GM23248 (cell line): ENCODE measurements at regions not wholly inside any gene's neighbourhood (a gene's known extent, or its start where the extent isn't known, plus 50 kb on each side); places are given as distances from the start of the nearest gene placed in this dataset.

Experiments used
- DNase-seq: peaks from one replicate; pipeline ENCODE4 v3.0.0-alpha.2; 2015
- H2AFZ ChIP-seq: fragments of 200-600 bp; sonication (generic); 2 replicates; pipeline ENCODE4 v1.6.1; 2016; ENCODE audit warnings: antibody characterized with exemption
- H3F3A ChIP-seq: fragments of 200-600 bp; sonication (generic); 2 replicates; pipeline ENCODE4 v1.6.1; 2016; ENCODE audit warnings: mild to moderate bottlenecking, antibody characterized with exemption, mixed run types; ENCODE audit not compliant: insufficient read depth
- H3K27ac ChIP-seq: fragments of 200-600 bp; sonication (generic); 2 replicates; pipeline ENCODE4 v1.5.1; 2016; ENCODE audit warnings: mild to moderate bottlenecking
- H3K27me3 ChIP-seq: fragments of 200-600 bp; sonication (generic); replicated peaks from 2 replicates; pipeline ENCODE4 v1.6.1; 2016; ENCODE audit warnings: mild to moderate bottlenecking; ENCODE audit not compliant: insufficient read depth
- H3K36me3 ChIP-seq: fragments of 200-600 bp; sonication (generic); 2 replicates; pipeline ENCODE4 v1.6.1; 2016; ENCODE audit warnings: low read depth, mild to moderate bottlenecking
- H3K4me1 ChIP-seq: fragments of 200-600 bp; sonication (generic); 2 replicates; pipeline ENCODE4 v1.6.1; 2016; ENCODE audit warnings: mild to moderate bottlenecking; ENCODE audit not compliant: insufficient read depth
- H3K4me2 ChIP-seq: fragments of 200-600 bp; sonication (generic); one replicate; pipeline ENCODE4 v1.6.1; 2016; ENCODE audit warnings: mild to moderate bottlenecking; ENCODE audit not compliant: unreplicated experiment
- H3K4me3 ChIP-seq: fragments of 200-600 bp; sonication (generic); 2 replicates; pipeline ENCODE4 v1.5.1; 2016; ENCODE audit warnings: mild to moderate bottlenecking
- H3K79me2 ChIP-seq: fragments of 200-600 bp; sonication (generic); 2 replicates; pipeline ENCODE4 v1.6.1; 2016; ENCODE audit warnings: mild to moderate bottlenecking; ENCODE audit not compliant: insufficient read depth
- H3K9ac ChIP-seq: fragments of 200-600 bp; sonication (generic); 2 replicates; pipeline ENCODE4 v1.6.1; 2016; ENCODE audit warnings: mild to moderate bottlenecking
- H3K9me2 ChIP-seq: fragments of 200-600 bp; sonication (generic); 2 replicates; pipeline ENCODE4 v1.6.1; 2016; ENCODE audit warnings: mixed run types, mild to moderate bottlenecking, moderate library complexity; ENCODE audit not compliant: insufficient read depth
- H3K9me3 ChIP-seq: fragments of 200-600 bp; sonication (generic); one replicate; pipeline ENCODE4 v1.6.1; 2017; ENCODE audit warnings: low read depth
- H4K20me1 ChIP-seq: fragments of 200-600 bp; sonication (generic); 2 replicates; pipeline ENCODE4 v1.6.0; 2016; ENCODE audit not compliant: insufficient read depth
- EZH2 ChIP-seq: fragments of 200-600 bp; sonication (generic); IDR thresholded peaks from 2 replicates; pipeline ENCODE4 v1.6.1; 2018; ENCODE audit warnings: antibody characterized with exemption, mild to moderate bottlenecking; ENCODE audit not compliant: insufficient read depth, poor library complexity, severe bottlenecking
- EZH2phosphoT487 ChIP-seq: fragments of 200-600 bp; sonication (generic); IDR thresholded peaks from 2 replicates; pipeline ENCODE4 v1.6.1; 2018; ENCODE audit warnings: antibody characterized with exemption, moderate library complexity, mild to moderate bottlenecking, low read depth; ENCODE audit not compliant: insufficient read depth
- WGBS, 2 experiments: methylation state at CpG; one replicate each; pipeline ENCODE4 v1.1.6; 2015 to 2017; ENCODE audit warnings: low lambda C conversion rate in 2 of 2, low coverage in 1 of 2; ENCODE audit errors: missing lambda C conversion rate in 2 of 2; 5-methylcytosine and 5-hydroxymethylcytosine counted together
- in situ Hi-C: fragments of 300-500 bp; cut with MboI; formaldehyde crosslinking; loops from 2 replicates; pipeline ENCODE4 v1.15.0; 2020

DNA sequence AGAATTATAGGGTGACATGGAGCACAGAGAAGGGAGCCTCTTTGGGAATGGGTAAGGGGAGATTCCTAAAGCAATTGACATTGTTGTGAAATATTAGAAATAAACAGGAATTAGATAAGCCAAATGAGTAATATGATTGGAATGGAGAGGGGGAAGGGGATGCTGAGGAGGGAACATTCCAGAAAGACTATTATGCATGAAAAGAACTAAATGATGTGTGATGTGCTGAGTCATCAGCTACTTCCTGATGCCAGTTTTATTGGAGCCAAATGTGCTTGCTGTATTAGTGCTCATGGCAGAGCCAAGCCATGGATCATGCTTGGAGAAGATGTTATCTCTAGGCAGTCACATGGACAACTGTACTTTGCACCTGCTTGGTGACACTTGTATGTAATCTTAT is 189.0 kb upstream of the HCCS start:
- in situ Hi-C loops, result no loop called here
- Histone ChIP-seq H3K9me2 (no peaks in the 10 kb centered on the region), H3K4me2 (no peak overlapping the region), H3F3A (peaks cover 11% of the 10 kb centered on the region; the same call in 1 of the 2 replicates), H3K79me2 (no peaks in the 10 kb centered on the region), H3K36me3 (no peaks in the 10 kb centered on the region), H3K27me3 (no peaks in the 10 kb centered on the region), H3K9ac (no peak overlapping the region), H3K4me3 (no peak overlapping the region), H3K4me1 (peaks cover 33% of the 10 kb centered on the region), H4K20me1 (no peaks in the 10 kb centered on the region), H3K27ac (no peak overlapping the region), H3K9me3 (no peaks in the 10 kb centered on the region), H2AFZ (no peak overlapping the region)
- peak; percentile 84 for DNase-seq
- no peak for TF ChIP-seq EZH2phosphoT487
- TF ChIP-seq EZH2, result no peak

DNA sequence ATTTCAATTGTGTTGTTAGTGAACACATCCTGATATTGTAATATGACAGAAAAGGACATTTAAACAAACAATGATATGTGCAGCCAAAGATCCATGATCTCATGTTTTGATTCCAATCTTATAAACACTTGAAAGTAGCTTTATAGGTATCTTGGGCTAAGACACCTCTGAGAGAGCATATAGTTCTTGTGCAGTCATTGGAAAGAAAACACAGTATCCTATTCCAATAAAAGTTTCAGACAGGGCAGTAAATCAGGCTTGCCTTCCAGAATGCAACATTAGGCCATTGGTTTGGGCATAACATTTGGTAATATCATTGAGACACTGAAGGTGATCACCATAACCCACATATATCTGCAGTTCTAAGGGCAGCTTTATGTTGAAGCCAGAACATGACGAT is 188.3 kb upstream of the HCCS start:
- Histone ChIP-seq H3K9me3 (no peaks in the 10 kb centered on the region), H4K20me1 (no peaks in the 10 kb centered on the region), H3K4me1 (peaks cover 33% of the 10 kb centered on the region), H2AFZ (no peak overlapping the region), H3F3A (peaks cover 11% of the 10 kb centered on the region; the same call in 1 of the 2 replicates), H3K9ac (no peak overlapping the region), H3K4me3 (no peak overlapping the region), H3K4me2 (peak overlapping the region; percentile 34), H3K36me3 (no peaks in the 10 kb centered on the region), H3K9me2 (no peaks in the 10 kb centered on the region), H3K79me2 (no peaks in the 10 kb centered on the region), H3K27me3 (no peaks in the 10 kb centered on the region), H3K27ac (no peak overlapping the region)
- in situ Hi-C loops, result no loop called here
- no peak for TF ChIP-seq EZH2phosphoT487
- no peak for TF ChIP-seq EZH2
- no peak for DNase-seq
- WGBS, 2 experiments, result 11 to 14% methylated on average over 1 of the region's 1 CpG

GRCh38 chrX:10923466-10923865 is 187.7 kb upstream of the HCCS start:
- Histone ChIP-seq H3F3A (peaks cover 11% of the 10 kb centered on the region; the same call in 1 of the 2 replicates), H4K20me1 (no peaks in the 10 kb centered on the region), H3K4me2 (peak overlapping the region; percentile 34), H3K9ac (no peak overlapping the region), H3K4me3 (0 out of 2 replicates have a peak overlapping the region, but pooled peaks have one; percentile 29), H3K9me3 (no peaks in the 10 kb centered on the region), H3K79me2 (no peaks in the 10 kb centered on the region), H3K9me2 (no peaks in the 10 kb centered on the region), H2AFZ (no peak overlapping the region), H3K36me3 (no peaks in the 10 kb centered on the region), H3K4me1 (peaks cover 33% of the 10 kb centered on the region), H3K27ac (0 out of 2 replicates have a peak overlapping the region, but pooled peaks have one; percentile 2), H3K27me3 (no peaks in the 10 kb centered on the region)
- WGBS, 2 experiments, result 3% methylated on average over 3 of the region's 3 CpGs
- DNase-seq, result peak; percentile 45
- in situ Hi-C loops, result no loop called here
- TF ChIP-seq EZH2phosphoT487 (no peak), EZH2 (no peak)

DNA sequence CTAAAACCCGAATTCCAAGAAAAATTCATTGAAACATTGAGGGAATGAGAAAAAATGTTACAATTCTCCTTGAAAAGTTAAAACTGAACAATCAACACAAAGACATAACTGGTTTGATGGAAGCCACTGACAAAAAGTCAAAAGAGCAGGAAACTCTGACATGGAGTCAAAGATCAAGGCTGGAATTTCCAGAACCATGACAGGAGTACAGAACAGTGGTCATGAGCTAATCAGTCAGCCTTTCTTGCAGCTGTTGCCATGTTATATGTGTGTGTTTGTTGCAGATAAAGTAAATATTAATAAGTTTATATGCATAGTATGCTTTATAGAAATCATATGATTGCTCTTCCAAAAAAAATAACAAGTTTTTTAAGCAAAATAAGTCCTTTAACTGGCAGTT is 184.7 kb upstream of the HCCS start:
- Histone ChIP-seq H3K9me3 (no peaks in the 10 kb centered on the region), H4K20me1 (no peaks in the 10 kb centered on the region), H3K4me3 (no peak overlapping the region), H3K4me1 (peaks cover 40% of the 10 kb centered on the region), H3K9ac (no peak overlapping the region), H3K36me3 (no peaks in the 10 kb centered on the region), H3K9me2 (no peaks in the 10 kb centered on the region), H3K27me3 (no peaks in the 10 kb centered on the region), H3F3A (peaks cover 11% of the 10 kb centered on the region; the same call in 1 of the 2 replicates), H2AFZ (no peak overlapping the region), H3K27ac (no peak overlapping the region), H3K79me2 (no peaks in the 10 kb centered on the region), H3K4me2 (no peak overlapping the region)
- in situ Hi-C loops, result no loop called here
- DNase-seq, result no peak
- 23 to 30% methylated on average over 1 of the region's 1 CpG for WGBS, 2 experiments
- no peak for TF ChIP-seq EZH2
- TF ChIP-seq EZH2phosphoT487, result no peak

DNA sequence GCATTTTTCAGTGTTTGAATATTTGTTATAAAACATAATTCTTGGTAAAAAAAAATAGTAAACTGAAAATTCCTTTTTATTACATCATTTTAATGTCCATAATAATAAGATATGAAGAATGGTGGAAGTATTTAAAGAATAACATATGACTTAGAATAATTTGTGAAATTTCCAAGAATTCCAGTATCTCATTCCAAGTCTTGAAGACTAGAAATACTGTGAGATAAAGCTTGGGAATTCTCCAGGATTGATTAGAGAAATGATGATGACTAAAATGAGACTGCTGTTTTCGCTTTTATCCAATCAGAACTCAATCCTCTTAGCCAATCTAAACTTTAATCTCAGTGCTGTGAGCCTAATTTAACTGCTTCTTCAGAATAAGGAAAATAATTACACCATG is 184.2 kb upstream of the HCCS start:
- peaks cover 11% of the 10 kb centered on the region; the same call in 1 of the 2 replicates for H3F3A ChIP-seq
- H3K4me2 ChIP-seq, result no peak overlapping the region
- no peaks in the 10 kb centered on the region for H4K20me1 ChIP-seq
- H3K36me3 ChIP-seq, result no peaks in the 10 kb centered on the region
- in situ Hi-C loops, result no loop called here
- no peaks in the 10 kb centered on the region for H3K79me2 ChIP-seq
- H3K4me1 ChIP-seq, result peaks cover 35% of the 10 kb centered on the region
- no peaks in the 10 kb centered on the region for H3K27me3 ChIP-seq
- no peak for DNase-seq
- 39 to 42% methylated on average over 1 of the region's 1 CpG for WGBS, 2 experiments
- H3K9me2 ChIP-seq, result no peaks in the 10 kb centered on the region
- no peak overlapping the region for H2AFZ ChIP-seq
- TF ChIP-seq EZH2, result no peak
- TF ChIP-seq EZH2phosphoT487, result no peak
- no peak overlapping the region for H3K4me3 ChIP-seq
- no peak overlapping the region for H3K27ac ChIP-seq
- H3K9ac ChIP-seq, result no peak overlapping the region
- H3K9me3 ChIP-seq, result no peaks in the 10 kb centered on the region
